Uterus (tissue), 3 donors: ENCODE measurements at regions not wholly inside any gene's neighbourhood (a gene's known extent, or its start where the extent isn't known, plus 50 kb on each side); places are given as distances from the start of the nearest gene placed in this dataset.
A peak's percentile ranks its signal among the peaks of the same experiment; 100 is the strongest.

Experiments
- DNase-seq, 2 donors: peaks; one replicate each; pipeline ENCODE4 v3.0.0-alpha.2; 2019 to 2020
- H3K27ac ChIP-seq, 2 donors: fragments of 200-600 bp; sonication (generic); 1 replicate in 1 of 2; 2 replicates in 1 of 2; pipeline ENCODE4 v1.5.1; 2016 to 2018
- H3K27me3 ChIP-seq, 2 donors: fragments of 200-600 bp; sonication (generic); one replicate each; pipeline ENCODE4 v1.5.1; 2018 to 2019; ENCODE audit warnings: control low read depth in 1 of 2
- H3K36me3 ChIP-seq, 2 donors: fragments of 200-600 bp; sonication (generic); one replicate each; pipeline ENCODE4 v1.5.1; 2019; ENCODE audit warnings: control low read depth in 1 of 2
- H3K4me1 ChIP-seq, 2 donors: fragments of 200-600 bp; sonication (generic); one replicate each; pipeline ENCODE4 v1.5.1; 2018 to 2019; ENCODE audit warnings: control low read depth in 1 of 2
- H3K4me3 ChIP-seq, 2 donors: fragments of 200-600 bp; sonication (generic); 1 replicate in 1 of 2; 2 replicates in 1 of 2; pipeline ENCODE4 v1.5.1; 2018 to 2019; ENCODE audit warnings: mild to moderate bottlenecking in 1 of 2
- H3K9me3 ChIP-seq, 2 donors: fragments of 200-600 bp; sonication (generic); one replicate each; pipeline ENCODE4 v1.5.1; 2019; ENCODE audit warnings: control low read depth in 1 of 2
- POLR2A ChIP-seq, 2 donors: fragments of 450-650 bp; IDR thresholded peaks; one replicate each; pipeline ENCODE4 v1.6.1; 2016; ENCODE audit warnings: antibody characterized with exemption in 2 of 2, mild to moderate bottlenecking in 1 of 2, moderate library complexity in 1 of 2
- intact Hi-C: fragments of 100-400 bp; cut with DNase I; formaldehyde crosslinking; loops from one replicate; pipeline ENCODE4 v1.15.1; 2023; ENCODE audit warnings: low total_unique reads
- TF ChIP-seq, protein P1 (sequence below), 4 experiments: fragments of 200-600 bp in 2 of 4; fragments of 450-650 bp in 2 of 4; sonication (generic) in 2 of 4; IDR thresholded peaks; one replicate each; pipeline ENCODE4 v1.5.1; 2016 to 2019; ENCODE audit warnings: antibody characterized with exemption in 4 of 4, mild to moderate bottlenecking in 2 of 4, moderate library complexity in 1 of 4
- donor health status: DM: yes; HTN: yes; CAD: no.

DNA sequence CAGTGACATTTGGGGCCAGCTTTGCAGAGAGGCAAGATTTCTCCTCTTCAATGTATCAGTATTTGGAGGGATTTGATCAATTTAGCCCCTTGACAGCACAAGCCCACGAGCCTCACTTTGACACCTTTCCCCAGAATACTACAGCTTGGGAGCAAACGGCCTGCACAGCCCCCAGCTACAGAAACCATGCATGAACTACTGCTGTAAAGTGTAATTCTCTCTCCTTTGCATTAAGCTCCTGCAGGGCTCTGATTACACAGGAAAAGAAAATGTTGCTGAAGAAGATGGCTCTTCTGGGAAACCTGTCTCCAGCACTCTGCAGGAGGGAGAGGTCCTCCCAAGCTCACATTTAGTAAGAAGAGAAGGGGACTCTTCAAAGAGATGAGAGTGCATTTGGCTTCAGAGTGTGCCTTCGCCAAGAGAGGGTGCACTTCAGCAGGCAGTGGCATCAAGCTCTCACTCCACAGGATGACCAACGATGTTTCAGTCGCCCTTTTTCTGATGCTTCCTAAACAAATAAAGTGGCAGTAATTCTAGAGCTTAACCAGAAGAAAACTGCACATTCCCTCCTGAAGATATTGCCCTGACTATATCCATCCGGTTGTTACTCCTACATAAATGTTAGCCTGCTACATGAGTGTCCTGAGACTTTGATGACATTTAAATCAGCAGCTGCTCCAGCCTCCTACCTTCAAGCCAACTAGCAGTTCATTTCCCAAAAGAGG, 272.2 kb downstream of the AUH start:
- Histone ChIP-seq H3K36me3 (no peaks in the 10 kb centered on the region), H3K4me3 (no peak overlapping the region), H3K27ac (peak overlapping the region in 1 of 2 donors; percentile 19), H3K9me3 (no peaks in the 10 kb centered on the region), H3K27me3 (no peaks in the 10 kb centered on the region), H3K4me1 (no peaks in the 10 kb centered on the region)
- intact Hi-C loops: no loop called here
- no peak for DNase-seq
- TF ChIP-seq, protein P1, sequence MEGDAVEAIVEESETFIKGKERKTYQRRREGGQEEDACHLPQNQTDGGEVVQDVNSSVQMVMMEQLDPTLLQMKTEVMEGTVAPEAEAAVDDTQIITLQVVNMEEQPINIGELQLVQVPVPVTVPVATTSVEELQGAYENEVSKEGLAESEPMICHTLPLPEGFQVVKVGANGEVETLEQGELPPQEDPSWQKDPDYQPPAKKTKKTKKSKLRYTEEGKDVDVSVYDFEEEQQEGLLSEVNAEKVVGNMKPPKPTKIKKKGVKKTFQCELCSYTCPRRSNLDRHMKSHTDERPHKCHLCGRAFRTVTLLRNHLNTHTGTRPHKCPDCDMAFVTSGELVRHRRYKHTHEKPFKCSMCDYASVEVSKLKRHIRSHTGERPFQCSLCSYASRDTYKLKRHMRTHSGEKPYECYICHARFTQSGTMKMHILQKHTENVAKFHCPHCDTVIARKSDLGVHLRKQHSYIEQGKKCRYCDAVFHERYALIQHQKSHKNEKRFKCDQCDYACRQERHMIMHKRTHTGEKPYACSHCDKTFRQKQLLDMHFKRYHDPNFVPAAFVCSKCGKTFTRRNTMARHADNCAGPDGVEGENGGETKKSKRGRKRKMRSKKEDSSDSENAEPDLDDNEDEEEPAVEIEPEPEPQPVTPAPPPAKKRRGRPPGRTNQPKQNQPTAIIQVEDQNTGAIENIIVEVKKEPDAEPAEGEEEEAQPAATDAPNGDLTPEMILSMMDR (IDR thresholded peaks at IDR 0.05): peak; percentile 28 to 43 (median 39)
- TF ChIP-seq POLR2A (IDR thresholded peaks at IDR 0.05): no peak

DNA sequence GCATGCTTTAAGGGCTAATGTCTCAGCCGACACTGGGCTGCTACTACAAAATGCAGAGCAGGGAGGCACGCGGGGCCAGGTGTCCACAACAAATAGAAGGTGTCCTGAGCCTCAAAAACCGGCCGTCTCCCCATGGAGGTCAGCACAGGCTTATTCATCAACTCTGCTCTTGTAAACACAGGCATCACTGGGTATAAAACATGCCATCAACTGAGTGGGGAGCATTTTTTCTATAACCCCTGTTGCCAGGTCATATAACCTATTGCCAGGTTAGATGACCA, 271.6 kb downstream of the AUH start:
- no peaks in the 10 kb centered on the region for H3K9me3 ChIP-seq

DNA sequence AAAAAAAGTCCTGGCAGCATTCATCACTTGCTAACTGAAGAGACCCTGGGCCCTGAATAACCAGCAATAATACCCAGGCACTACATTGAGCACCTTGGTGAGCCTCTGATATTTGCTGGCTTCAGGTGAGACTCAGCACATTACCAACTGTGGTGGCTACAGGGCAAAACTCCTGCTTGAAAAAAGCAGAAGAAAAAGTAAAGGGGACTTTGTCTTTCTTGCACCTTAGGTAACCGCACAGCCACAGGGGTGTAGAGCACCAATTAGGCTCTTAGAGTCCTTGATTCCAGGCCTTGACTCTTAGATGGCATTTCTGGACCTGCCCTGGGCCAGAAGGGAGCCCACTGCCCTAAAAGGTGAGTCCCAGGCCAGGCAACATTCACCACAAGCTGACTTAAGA, 269.5 kb downstream of the AUH start:
- Histone ChIP-seq H3K36me3 (no peaks in the 10 kb centered on the region), H3K27ac (no peak overlapping the region), H3K27me3 (no peaks in the 10 kb centered on the region), H3K4me3 (no peak overlapping the region), H3K9me3 (no peaks in the 10 kb centered on the region), H3K4me1 (no peaks in the 10 kb centered on the region)
- DNase-seq: no peak
- no peak for TF ChIP-seq POLR2A (IDR thresholded peaks at IDR 0.05)
- TF ChIP-seq, protein P1 (IDR thresholded peaks at IDR 0.05): no peak
- intact Hi-C loops: no loop called here

More for the DNA sequence above, 271.6 kb downstream of the AUH start:
- TF ChIP-seq POLR2A (IDR thresholded peaks at IDR 0.05): no peak
- TF ChIP-seq, protein P1 (IDR thresholded peaks at IDR 0.05): no peak
- Histone ChIP-seq H3K4me1 (no peaks in the 10 kb centered on the region), H3K27ac (peak overlapping the region in 1 of 2 donors; percentile 19), H3K4me3 (no peak overlapping the region), H3K27me3 (no peaks in the 10 kb centered on the region), H3K36me3 (no peaks in the 10 kb centered on the region)
- intact Hi-C loops: no loop called here
- no peak for DNase-seq

DNA sequence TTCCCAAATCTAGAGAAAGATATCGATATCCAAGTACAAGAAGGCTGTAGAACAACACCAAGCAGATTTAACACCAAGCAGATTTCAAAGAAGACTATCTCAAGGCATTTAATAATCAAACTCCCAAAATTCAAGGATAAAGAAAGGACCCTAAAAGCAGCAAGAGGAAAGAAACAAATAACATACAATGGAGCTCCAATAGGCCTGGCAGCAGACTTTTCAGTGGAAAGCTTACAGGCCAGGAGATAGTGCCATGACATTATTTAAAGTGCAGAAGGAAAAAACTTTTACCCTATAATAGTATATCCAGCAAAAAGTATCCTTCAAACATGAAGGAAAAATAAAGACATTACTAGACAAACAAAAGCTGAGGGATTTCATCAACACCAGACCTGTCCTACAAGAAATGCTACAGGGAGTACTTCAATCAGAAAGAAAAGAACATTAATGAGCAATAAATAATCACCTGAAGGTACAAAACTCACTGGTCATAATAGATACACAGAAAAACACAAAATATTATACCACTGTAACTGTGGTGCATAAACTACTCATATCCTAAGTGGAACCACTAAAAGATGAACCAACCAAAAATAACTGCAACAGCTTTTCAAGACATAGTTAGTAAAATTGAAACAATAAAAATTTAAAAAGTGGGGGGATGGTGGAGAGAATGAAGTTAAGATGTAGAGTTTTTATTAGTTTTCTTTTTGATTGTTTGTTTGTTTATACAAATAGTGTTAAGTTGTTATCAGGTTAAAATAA, 267.2 kb downstream of the AUH start:
- Histone ChIP-seq H3K9me3 (no peaks in the 10 kb centered on the region), H3K27me3 (no peaks in the 10 kb centered on the region), H3K27ac (no peak overlapping the region), H3K4me3 (no peak overlapping the region), H3K4me1 (peaks cover 0 to under 1% of the 10 kb centered on the region in 2 donors), H3K36me3 (no peaks in the 10 kb centered on the region)
- intact Hi-C loops: no loop called here
- no peak for DNase-seq
- TF ChIP-seq POLR2A (IDR thresholded peaks at IDR 0.05): no peak
- TF ChIP-seq, protein P1 (IDR thresholded peaks at IDR 0.05): no peak

DNA sequence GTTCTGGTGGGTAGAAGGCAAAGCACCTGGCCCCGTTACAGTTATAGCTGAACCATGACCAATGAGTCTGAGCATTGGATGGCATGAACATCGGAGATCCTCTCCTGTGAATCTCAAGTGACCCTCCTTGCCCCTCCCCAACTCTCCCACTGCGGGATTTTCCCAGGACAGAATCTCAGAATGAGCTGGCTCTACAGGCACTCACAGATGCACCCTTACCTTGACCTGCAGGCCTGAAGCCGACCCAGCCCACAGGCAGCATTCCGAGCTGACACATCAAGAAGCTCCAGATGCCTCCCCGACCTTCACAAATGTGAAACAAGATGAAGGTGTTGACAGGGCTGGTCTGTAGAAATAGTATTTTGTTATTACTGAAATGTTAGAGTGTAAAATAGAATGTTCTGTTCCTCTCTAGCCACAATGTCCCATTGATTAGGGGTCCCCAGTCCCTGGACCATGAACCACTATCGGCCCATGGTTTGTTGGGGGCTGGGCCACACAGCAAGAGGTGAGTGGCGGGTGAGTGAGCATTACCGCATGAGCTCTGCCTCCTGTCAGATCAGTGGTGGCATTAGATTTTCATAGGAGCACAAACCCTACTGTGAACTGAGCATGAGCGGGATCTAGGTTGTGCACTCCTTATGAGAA, 263.4 kb downstream of the AUH start:
- Histone ChIP-seq H3K4me3 (no peak overlapping the region), H3K27ac (no peak overlapping the region), H3K36me3 (no peaks in the 10 kb centered on the region), H3K4me1 (peaks cover 0 to 5% of the 10 kb centered on the region in 2 donors), H3K9me3 (no peaks in the 10 kb centered on the region), H3K27me3 (no peaks in the 10 kb centered on the region)
- no peak for TF ChIP-seq POLR2A (IDR thresholded peaks at IDR 0.05)
- TF ChIP-seq, protein P1 (IDR thresholded peaks at IDR 0.05): no peak
- intact Hi-C loops: no loop called here
- no peak for DNase-seq
